Chondrocyte (in vitro differentiated cells): ENCODE measurements at regions not wholly inside any gene's neighbourhood (a gene's known extent, or its start where the extent isn't known, plus 50 kb on each side); places are given as distances from the start of the nearest gene placed in this dataset.

ENCODE experiments used
- DNase-seq: peaks from one replicate; pipeline ENCODE4 v3.0.0; 2021; ENCODE audit warnings: mixed read lengths, low spot score
- H3K27ac Mint-ChIP-seq: one replicate; pipeline ENCODE4 v1.8.0; 2021; ENCODE audit warnings: mild to moderate bottlenecking, moderate library complexity, mixed read lengths; ENCODE audit not compliant: unreplicated experiment
- H3K27me3 Mint-ChIP-seq: 2 replicates; pipeline ENCODE4 v1.8.0; 2021; ENCODE audit warnings: low read depth, mixed read lengths
- H3K36me3 Mint-ChIP-seq: 2 replicates; pipeline ENCODE4 v1.8.0; 2021; ENCODE audit warnings: low read depth, mixed read lengths
- H3K4me1 Mint-ChIP-seq: 2 replicates; pipeline ENCODE4 v1.8.0; 2021; ENCODE audit warnings: low read depth, mild to moderate bottlenecking, mixed read lengths
- H3K4me3 Mint-ChIP-seq: one replicate; pipeline ENCODE4 v1.8.0; 2021; ENCODE audit warnings: mild to moderate bottlenecking, moderate library complexity, mixed read lengths; ENCODE audit not compliant: unreplicated experiment
- H3K9me3 Mint-ChIP-seq: 2 replicates; pipeline ENCODE4 v1.8.0; 2021; ENCODE audit warnings: low read depth, mixed read lengths
- TF ChIP-seq, protein P1 (sequence below): fragments of 200-600 bp; sonication (generic); IDR thresholded peaks from 2 replicates; pipeline ENCODE4 v1.5.0; 2021; ENCODE audit warnings: antibody characterized with exemption, mild to moderate bottlenecking, moderate library complexity

DNA sequence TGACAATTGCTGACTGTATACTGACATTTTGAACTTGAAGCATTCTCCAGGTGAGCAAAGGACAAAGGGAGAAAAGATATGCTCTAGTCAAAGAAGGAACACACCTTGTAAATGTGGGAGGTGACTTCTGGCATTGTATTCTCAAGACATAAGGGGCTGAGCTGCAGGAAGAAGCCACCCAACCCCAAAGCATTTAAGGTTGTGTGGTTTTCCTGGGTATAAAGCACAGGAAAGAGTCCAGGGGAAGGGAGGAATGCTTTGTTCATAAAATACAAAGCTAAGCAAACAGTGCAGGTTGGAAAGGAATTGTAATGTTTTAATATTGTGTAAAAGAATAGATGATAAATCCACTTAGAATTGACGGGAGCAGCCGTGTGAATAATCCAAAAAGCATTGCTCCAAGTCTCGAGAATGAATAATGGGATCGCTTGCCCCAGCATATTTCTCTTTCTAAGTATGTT is 102.4 kb upstream of the LRIG1 start:
- TF ChIP-seq, protein P1, sequence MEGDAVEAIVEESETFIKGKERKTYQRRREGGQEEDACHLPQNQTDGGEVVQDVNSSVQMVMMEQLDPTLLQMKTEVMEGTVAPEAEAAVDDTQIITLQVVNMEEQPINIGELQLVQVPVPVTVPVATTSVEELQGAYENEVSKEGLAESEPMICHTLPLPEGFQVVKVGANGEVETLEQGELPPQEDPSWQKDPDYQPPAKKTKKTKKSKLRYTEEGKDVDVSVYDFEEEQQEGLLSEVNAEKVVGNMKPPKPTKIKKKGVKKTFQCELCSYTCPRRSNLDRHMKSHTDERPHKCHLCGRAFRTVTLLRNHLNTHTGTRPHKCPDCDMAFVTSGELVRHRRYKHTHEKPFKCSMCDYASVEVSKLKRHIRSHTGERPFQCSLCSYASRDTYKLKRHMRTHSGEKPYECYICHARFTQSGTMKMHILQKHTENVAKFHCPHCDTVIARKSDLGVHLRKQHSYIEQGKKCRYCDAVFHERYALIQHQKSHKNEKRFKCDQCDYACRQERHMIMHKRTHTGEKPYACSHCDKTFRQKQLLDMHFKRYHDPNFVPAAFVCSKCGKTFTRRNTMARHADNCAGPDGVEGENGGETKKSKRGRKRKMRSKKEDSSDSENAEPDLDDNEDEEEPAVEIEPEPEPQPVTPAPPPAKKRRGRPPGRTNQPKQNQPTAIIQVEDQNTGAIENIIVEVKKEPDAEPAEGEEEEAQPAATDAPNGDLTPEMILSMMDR, result no peak
- peak overlapping the region; percentile 10 for H3K27ac Mint-ChIP-seq
- DNase-seq, result no peak
- no peaks in the 10 kb centered on the region for H3K36me3 Mint-ChIP-seq
- peaks cover 23% of the 10 kb centered on the region for H3K4me1 Mint-ChIP-seq
- H3K27me3 Mint-ChIP-seq, result no peaks in the 10 kb centered on the region
- no peak overlapping the region for H3K4me3 Mint-ChIP-seq
- no peaks in the 10 kb centered on the region for H3K9me3 Mint-ChIP-seq

DNA sequence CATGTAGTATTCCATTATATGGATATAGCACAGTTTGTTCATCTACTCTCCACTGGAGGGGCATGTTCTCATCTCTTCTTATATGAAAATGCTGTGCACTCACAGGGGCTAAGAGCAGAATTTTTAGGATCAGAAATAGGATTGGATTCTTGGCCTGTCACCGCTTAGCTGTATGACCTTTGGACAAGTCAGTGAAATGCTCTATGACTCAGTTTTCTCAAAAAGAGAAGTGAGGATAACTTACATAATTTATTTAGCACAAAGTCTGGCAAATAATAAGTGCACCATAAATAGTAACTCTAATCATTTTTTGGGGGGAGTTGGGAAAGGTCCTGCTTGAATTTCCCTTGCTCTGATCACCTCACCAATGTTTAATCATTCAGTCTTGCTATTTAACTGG is 103.7 kb upstream of the LRIG1 start:
- H3K9me3 Mint-ChIP-seq, result no peaks in the 10 kb centered on the region

DNA sequence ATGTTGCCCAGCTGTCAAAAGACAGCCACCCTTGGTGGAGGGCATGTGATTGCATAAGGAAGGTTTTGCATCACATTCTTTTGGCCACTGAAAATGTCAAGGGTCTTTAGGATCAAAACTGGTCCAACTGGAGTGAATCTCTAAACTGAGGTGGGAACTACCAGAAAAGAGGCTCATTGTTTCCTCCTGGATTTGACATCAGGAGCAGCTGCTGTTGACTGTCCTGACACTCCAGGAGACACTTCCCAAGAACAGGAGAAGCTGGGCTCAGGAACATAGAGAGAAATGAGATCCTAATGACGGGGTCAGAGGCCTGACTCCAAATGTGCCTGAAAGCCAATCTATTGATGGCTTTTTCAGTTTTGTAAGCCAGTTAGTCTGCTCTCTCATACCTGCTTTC is 105.3 kb upstream of the LRIG1 start:
- DNase-seq, result no peak
- Mint-ChIP-seq H3K9me3 (no peaks in the 10 kb centered on the region), H3K4me1 (peaks cover 34% of the 10 kb centered on the region), H3K27me3 (no peaks in the 10 kb centered on the region), H3K27ac (no peak overlapping the region), H3K4me3 (no peak overlapping the region), H3K36me3 (no peaks in the 10 kb centered on the region)
- TF ChIP-seq, protein P1, result no peak

More for the DNA sequence above, 103.7 kb upstream of the LRIG1 start:
- no peak overlapping the region for H3K27ac Mint-ChIP-seq
- H3K27me3 Mint-ChIP-seq, result no peaks in the 10 kb centered on the region
- no peak for DNase-seq
- H3K4me1 Mint-ChIP-seq, result peaks cover 22% of the 10 kb centered on the region
- TF ChIP-seq, protein P1, result no peak
- H3K36me3 Mint-ChIP-seq, result no peaks in the 10 kb centered on the region
- no peak overlapping the region for H3K4me3 Mint-ChIP-seq

DNA sequence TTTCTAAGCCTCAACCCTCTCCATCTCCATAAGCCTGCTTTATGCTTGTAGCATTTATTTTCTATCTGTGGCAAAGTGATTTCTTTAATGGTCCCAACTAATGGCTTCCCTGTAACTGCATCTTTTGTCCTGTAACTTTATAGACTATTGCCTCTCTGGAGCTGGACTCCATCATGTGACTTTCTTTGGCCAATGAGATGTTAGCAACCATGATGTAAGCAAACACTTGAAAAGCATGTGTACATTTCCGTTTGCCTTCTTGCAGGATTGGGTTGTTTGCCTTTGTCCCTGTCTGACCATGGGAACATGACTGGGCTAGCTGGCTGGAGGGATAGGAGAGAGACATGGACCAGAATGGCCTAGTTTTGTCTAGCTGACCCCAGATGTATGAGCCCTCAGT is 106.0 kb upstream of the LRIG1 start:
- peaks cover 34% of the 10 kb centered on the region for H3K4me1 Mint-ChIP-seq
- no peaks in the 10 kb centered on the region for H3K36me3 Mint-ChIP-seq
- TF ChIP-seq, protein P1, result no peak
- no peaks in the 10 kb centered on the region for H3K9me3 Mint-ChIP-seq
- no peak overlapping the region for H3K4me3 Mint-ChIP-seq
- no peaks in the 10 kb centered on the region for H3K27me3 Mint-ChIP-seq
- no peak overlapping the region for H3K27ac Mint-ChIP-seq
- DNase-seq, result no peak

DNA sequence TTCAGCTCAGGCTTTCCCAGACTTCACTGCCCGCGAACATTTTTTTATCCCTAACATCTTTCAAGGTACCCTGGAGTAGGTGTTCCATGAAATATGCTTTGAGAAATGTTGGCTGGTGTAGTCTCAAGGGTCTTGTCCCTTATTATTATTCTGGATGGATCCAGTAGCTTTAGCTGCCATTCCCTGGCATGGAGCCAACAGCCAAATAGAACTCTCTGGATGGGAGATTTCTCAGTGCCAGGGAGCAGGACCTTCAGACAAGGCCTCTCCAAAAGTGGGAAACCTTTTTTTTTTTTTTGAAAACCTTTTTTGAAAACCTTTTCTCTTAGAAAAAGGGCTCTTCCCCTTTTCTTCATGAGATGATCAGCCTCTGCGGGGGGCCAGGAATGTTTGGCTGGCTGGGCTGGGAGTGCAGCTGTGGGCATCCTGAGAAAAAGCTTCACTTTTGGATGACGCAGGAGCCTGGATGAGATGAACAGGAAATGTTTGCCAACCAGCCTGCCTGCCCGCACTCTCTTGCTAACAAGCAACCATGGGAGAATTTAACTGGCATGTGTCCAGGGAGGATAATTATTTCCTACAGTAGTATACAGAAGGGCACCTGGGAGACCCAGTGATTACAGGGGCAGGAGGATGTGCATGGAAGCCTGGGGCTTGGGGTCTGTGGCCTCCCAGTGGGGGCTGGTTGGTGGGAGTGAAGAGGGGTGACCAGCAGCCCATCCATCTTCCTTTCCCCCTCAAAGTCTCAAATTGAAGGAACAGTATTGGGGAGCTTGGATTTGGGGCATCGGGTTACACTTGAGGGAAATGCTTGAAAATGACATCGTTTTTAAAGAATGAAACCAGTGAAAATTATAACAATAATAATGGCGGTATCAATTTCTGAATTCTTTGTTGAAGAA is 109.1 kb upstream of the LRIG1 start:
- Mint-ChIP-seq H3K36me3 (no peaks in the 10 kb centered on the region), H3K9me3 (no peaks in the 10 kb centered on the region), H3K27me3 (no peaks in the 10 kb centered on the region), H3K4me3 (no peak overlapping the region), H3K27ac (peak overlapping the region; percentile 96), H3K4me1 (peaks cover 27% of the 10 kb centered on the region)
- TF ChIP-seq, protein P1, result no peak
- peak; percentile 89 for DNase-seq
